IMR-90 (cell line): ENCODE measurements at regions not wholly inside any gene's neighbourhood (a gene's known extent, or its start where the extent isn't known, plus 50 kb on each side); places are given as distances from the start of the nearest gene placed in this dataset.

Source experiments
- CTCF ChIP-seq: conservative IDR thresholded peaks from 2 replicates; pipeline ENCODE4 v1.5.1; 2012; ENCODE audit warnings: mild to moderate bottlenecking, low read depth, low read length, improper control_type of control experiment
- POLR2A ChIP-seq: IDR thresholded peaks from 2 replicates; pipeline ENCODE4 v1.6.1; 2012; ENCODE audit warnings: mild to moderate bottlenecking, low read depth, low read length
- USF2 ChIP-seq: fragments of 150-350 bp; IDR thresholded peaks from 2 replicates; pipeline ENCODE4 v1.6.1; 2017; ENCODE audit warnings: mild to moderate bottlenecking, antibody characterized with exemption, low read length, low read depth

GRCh38 chr2:12796657-12797056 is 79.9 kb downstream of the TRIB2 start:
- TF ChIP-seq CTCF (no peak), POLR2A (no peak), USF2 (no peak)
